Adrenal gland (tissue), 9 donors: ENCODE measurements at regions not wholly inside any gene's neighbourhood (a gene's known extent, or its start where the extent isn't known, plus 50 kb on each side); places are given as distances from the start of the nearest gene placed in this dataset.

Experiments used
- DNase-seq, 7 donors: peaks; one replicate each; pipeline ENCODE4 v3.0.0-alpha.2; 2019 to 2020
- H3K27ac ChIP-seq, 5 donors: fragments of 200-600 bp; sonication (generic) in 4 of 5; 1 replicate in 3 of 5; 2 replicates in 2 of 5; pipeline versions ENCODE4 v1.5.1 to v1.8.0; 2016 to 2020; ENCODE audit warnings: mild to moderate bottlenecking in 1 of 5
- H3K27me3 ChIP-seq: fragments of 200-600 bp; 2 replicates; pipeline ENCODE4 v1.8.0; 2021
- H3K36me3 ChIP-seq, 2 donors: fragments of 200-600 bp; replicated peaks in 1 of 2; 1 replicate in 1 of 2; 2 replicates in 1 of 2; pipeline versions ENCODE4 v1.5.1 to v1.8.0; 2018 to 2022
- H3K4me1 ChIP-seq, 2 donors: fragments of 200-600 bp; replicated peaks in 1 of 2; 1 replicate in 1 of 2; 2 replicates in 1 of 2; pipeline versions ENCODE4 v1.5.1 to v1.8.0; 2018 to 2021
- H3K4me3 ChIP-seq, 4 donors: fragments of 200-600 bp; sonication (generic) in 3 of 4; one replicate each; pipeline ENCODE4 v1.5.1; 2016 to 2018
- H3K9me3 ChIP-seq, 3 donors: fragments of 200-600 bp; sonication (generic) in 1 of 3; replicated peaks in 1 of 3; 1 replicate in 2 of 3; 2 replicates in 1 of 3; pipeline versions ENCODE4 v1.5.1 to v1.8.0; 2016 to 2021
- CTCF ChIP-seq, 6 experiments: fragments of 450-650 bp in 4 of 6; fragments of 200-600 bp in 2 of 6; sonication (generic) in 1 of 6; IDR thresholded peaks; 1 replicate in 5 of 6; 2 replicates in 1 of 6; pipeline versions ENCODE4 v1.5.1 to v1.8.0; 2016 to 2021; ENCODE audit warnings: antibody characterized with exemption in 6 of 6, mild to moderate bottlenecking in 2 of 6, moderate library complexity in 1 of 6
- POLR2A ChIP-seq, 2 donors: fragments of 450-650 bp; IDR thresholded peaks; one replicate each; pipeline ENCODE4 v1.6.1; 2017; ENCODE audit warnings: antibody characterized with exemption in 2 of 2, mild to moderate bottlenecking in 2 of 2, moderate library complexity in 1 of 2
- WGBS, 4 donors: extraction: QIAGEN DNeasy Blood & Tissue Kit in 2 of 4; methylation state at CpG; one replicate each; pipeline versions ENCODE4 v1.1.5 to v1.1.7; 2013 to 2017; 5-methylcytosine and 5-hydroxymethylcytosine counted together
- intact Hi-C, 2 donors: fragments of 100-400 bp; cut with DNase I; formaldehyde crosslinking; loops; one replicate each; pipeline versions ENCODE4 v1.14.1 to v1.15.0; 2022 to 2023
- donor health status: healthy with polysubstance abuse.
- donor health status: Bipolar disorder and iron deficiency.
- donor health status: DM: yes; HTN: yes; CAD: no.
- donor health status: DM: no; HTN: no; CAD: no.
- donor health status: DM: no; HTN: no; CAD: no.

DNA sequence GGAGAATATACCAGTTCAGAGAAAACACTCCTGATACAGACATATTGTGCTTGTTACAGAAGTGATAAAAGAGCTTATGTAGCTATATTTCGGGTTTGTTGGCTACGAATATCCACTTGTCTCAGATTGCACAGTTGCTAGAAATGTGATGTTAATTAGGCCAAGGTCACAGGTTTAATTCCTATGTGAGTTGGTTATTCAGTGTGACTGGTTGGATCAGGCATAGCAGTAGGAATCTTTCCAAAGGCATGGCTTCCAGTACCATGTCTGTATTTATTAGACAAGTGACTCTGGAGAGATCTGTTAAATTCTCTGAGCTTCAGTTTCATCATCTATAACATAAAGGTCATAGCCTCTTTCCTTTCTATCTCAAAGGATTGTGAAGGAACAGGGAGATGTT is 152.7 kb upstream of the KITLG start:
- H3K4me3 ChIP-seq, result no peak overlapping the region
- no peak overlapping the region for H3K27ac ChIP-seq
- intact Hi-C loops, result no loop called here
- H3K36me3 ChIP-seq, result no peaks in the 10 kb centered on the region
- no peak for DNase-seq
- H3K4me1 ChIP-seq, result no peaks in the 10 kb centered on the region
- no peaks in the 10 kb centered on the region for H3K9me3 ChIP-seq
- H3K27me3 ChIP-seq, result no peaks in the 10 kb centered on the region
- no peak for TF ChIP-seq CTCF (IDR thresholded peaks at IDR 0.05)
- TF ChIP-seq POLR2A (IDR thresholded peaks at IDR 0.05), result no peak
- WGBS, 4 donors, result 37 to 50% (median 47%) methylated on average over 2 of the region's 2 CpGs

GRCh38 chr12:88729196-88729595 is 148.9 kb upstream of the KITLG start:
- Histone ChIP-seq H3K4me3 (no peak overlapping the region), H3K4me1 (no peaks in the 10 kb centered on the region), H3K27me3 (no peaks in the 10 kb centered on the region), H3K27ac (no peak overlapping the region), H3K36me3 (no peaks in the 10 kb centered on the region), H3K9me3 (no peaks in the 10 kb centered on the region)
- intact Hi-C loops, result no loop called here
- DNase-seq, result no peak
- TF ChIP-seq CTCF (IDR thresholded peaks at IDR 0.05) (no peak), POLR2A (IDR thresholded peaks at IDR 0.05) (no peak)

DNA sequence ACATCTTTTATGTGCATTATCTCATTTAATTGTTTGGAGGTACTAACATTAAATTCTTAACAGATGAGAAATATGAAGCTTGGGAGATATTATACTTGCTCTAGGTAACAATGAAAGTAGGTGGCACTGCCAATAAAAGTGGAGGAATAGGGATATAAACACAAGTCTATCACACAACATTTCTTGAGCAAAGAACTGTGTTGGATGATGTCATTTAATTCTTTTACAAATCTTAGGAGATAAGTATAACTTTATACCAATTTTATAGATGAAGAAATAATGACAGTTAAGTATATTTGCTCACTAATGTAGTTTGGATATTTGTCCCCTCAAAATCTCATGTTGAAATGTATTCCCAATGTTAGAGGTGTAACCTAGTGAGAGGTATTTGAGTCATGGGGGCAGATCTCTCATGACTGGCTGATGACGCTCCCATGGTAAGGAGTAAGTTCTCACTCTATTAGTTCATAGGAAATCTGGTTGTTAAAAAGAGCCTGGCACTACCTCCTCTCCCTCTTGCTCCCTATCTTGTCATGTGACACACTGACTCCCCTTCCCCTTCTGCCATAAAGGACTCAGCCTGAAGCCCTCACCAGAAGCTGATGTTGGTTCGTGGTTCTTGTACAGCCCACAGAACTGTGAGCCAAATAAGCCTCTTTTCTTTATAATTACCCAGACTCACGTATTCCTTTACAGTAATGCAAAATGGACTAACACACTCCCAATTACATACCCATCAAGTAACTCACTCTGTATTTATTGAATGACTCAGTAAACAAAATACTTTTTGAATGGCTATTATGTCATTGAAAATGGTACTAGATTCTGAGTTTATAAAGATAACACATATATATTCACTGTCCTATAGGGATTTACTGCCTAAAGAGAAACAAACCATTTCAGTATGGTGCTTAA is 146.8 kb upstream of the KITLG start:
- WGBS, 4 donors, result 84 to 92% (median 91%) methylated on average over 3 of the region's 3 CpGs
- Histone ChIP-seq H3K4me1 (no peaks in the 10 kb centered on the region), H3K36me3 (no peaks in the 10 kb centered on the region), H3K27ac (no peak overlapping the region), H3K4me3 (no peak overlapping the region), H3K27me3 (no peaks in the 10 kb centered on the region), H3K9me3 (no peaks in the 10 kb centered on the region)
- no peak for DNase-seq
- intact Hi-C loops, result no loop called here
- TF ChIP-seq CTCF (IDR thresholded peaks at IDR 0.05) (no peak), POLR2A (IDR thresholded peaks at IDR 0.05) (no peak)

- H3K27ac ChIP-seq, result no peak overlapping the region
- 86 to 97% (median 94%) methylated on average over 1 of the region's 1 CpG for WGBS, 4 donors
- H3K9me3 ChIP-seq, result no peaks in the 10 kb centered on the region
- no peak overlapping the region for H3K4me3 ChIP-seq
- no peaks in the 10 kb centered on the region for H3K4me1 ChIP-seq
- no peak for DNase-seq
- H3K27me3 ChIP-seq, result no peaks in the 10 kb centered on the region
- H3K36me3 ChIP-seq, result no peaks in the 10 kb centered on the region
- TF ChIP-seq POLR2A (IDR thresholded peaks at IDR 0.05) (no peak), CTCF (IDR thresholded peaks at IDR 0.05) (no peak)
- intact Hi-C loops, result no loop called here
These were observed 145.4 kb upstream of the KITLG start for GRCh38 chr12:88725592-88726143.
